PC-9 (cell line): ENCODE measurements at regions not wholly inside any gene's neighbourhood (a gene's known extent, or its start where the extent isn't known, plus 50 kb on each side); places are given as distances from the start of the nearest gene placed in this dataset.

Experiments used
- EZH2 ChIP-seq: fragments of 200-600 bp; sonication (generic); IDR thresholded peaks from 2 replicates; pipeline ENCODE4 v1.8.0; 2017; ENCODE audit warnings: antibody characterized with exemption, low read depth
- TF ChIP-seq, protein P1 (sequence below): fragments of 200-600 bp; sonication (generic); conservative IDR thresholded peaks from 2 replicates; pipeline ENCODE4 v1.6.1; 2017; ENCODE audit warnings: mixed run types, antibody characterized with exemption, mild to moderate bottlenecking, moderate library complexity

DNA sequence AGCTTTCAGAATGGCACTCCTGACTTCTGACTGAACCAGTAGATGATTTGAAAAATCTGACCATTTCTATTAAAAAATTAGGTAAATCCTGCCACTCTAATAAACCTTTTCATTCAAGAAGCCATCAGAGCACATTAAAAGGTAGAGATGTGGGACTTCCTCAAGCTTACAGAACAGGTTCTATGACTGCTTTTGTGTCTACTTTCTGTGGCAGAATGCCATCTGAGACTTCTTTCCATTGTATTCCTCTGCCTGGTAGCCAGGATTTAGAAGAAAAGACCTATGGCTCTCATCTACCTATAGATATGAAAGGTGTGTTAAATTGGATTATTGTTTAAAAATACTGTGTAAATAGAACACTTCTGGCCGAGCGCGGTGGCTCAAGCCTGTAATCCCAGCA is 99.9 kb upstream of the NABP1 start:
- TF ChIP-seq EZH2, result no peak
- TF ChIP-seq, protein P1, sequence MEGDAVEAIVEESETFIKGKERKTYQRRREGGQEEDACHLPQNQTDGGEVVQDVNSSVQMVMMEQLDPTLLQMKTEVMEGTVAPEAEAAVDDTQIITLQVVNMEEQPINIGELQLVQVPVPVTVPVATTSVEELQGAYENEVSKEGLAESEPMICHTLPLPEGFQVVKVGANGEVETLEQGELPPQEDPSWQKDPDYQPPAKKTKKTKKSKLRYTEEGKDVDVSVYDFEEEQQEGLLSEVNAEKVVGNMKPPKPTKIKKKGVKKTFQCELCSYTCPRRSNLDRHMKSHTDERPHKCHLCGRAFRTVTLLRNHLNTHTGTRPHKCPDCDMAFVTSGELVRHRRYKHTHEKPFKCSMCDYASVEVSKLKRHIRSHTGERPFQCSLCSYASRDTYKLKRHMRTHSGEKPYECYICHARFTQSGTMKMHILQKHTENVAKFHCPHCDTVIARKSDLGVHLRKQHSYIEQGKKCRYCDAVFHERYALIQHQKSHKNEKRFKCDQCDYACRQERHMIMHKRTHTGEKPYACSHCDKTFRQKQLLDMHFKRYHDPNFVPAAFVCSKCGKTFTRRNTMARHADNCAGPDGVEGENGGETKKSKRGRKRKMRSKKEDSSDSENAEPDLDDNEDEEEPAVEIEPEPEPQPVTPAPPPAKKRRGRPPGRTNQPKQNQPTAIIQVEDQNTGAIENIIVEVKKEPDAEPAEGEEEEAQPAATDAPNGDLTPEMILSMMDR, result no peak
